ENCODE measurements at regions not wholly inside any gene's neighbourhood (a gene's known extent, or its start where the extent isn't known, plus 50 kb on each side); places are given as distances from the start of the nearest gene placed in this dataset.
A peak's percentile ranks its signal among the peaks of the same experiment; 100 is the strongest.

GRCh38 chrX:2618516-2618915 lies 72.6 kb upstream of the CD99 start:
- H3K4me3 ChIP-seq (ENCODE audit: low read depth, poor library complexity, severe bottlenecking) = no peak overlapping the region
- WGBS, 2 donors = 60% methylated on average over 4 of the region's 4 CpGs
- no peak for TF ChIP-seq CTCF (IDR thresholded peaks at IDR 0.05)
- TF ChIP-seq POLR2A (IDR thresholded peaks at IDR 0.05) = no peak
- intact Hi-C loops (cut with DNase I; ENCODE audit: low total_unique reads) = no loop called here
- peak in 1 of 2 donors; percentile 11 for DNase-seq (ENCODE audit: low spot score in 2 of 2)

- TF ChIP-seq CTCF (IDR thresholded peaks at IDR 0.05) (no peak), POLR2A (IDR thresholded peaks at IDR 0.05) (no peak)
- H3K4me3 ChIP-seq (ENCODE audit: low read depth, poor library complexity, severe bottlenecking) = no peak overlapping the region
- intact Hi-C loops (cut with DNase I; ENCODE audit: low total_unique reads) = no loop called here
- peak in 1 of 2 donors; percentile 16 for DNase-seq (ENCODE audit: low spot score in 2 of 2)
- WGBS, 2 donors = 20 to 25% methylated on average over 3 of the region's 3 CpGs
These were observed 76.2 kb upstream of the CD99 start for GRCh38 chrX:2614911-2615310.

GRCh38 chrX:2610246-2611170 lies 80.6 kb upstream of the CD99 start:
- 25 to 29% methylated on average over 10 of the region's 10 CpGs for WGBS, 2 donors
- DNase-seq (ENCODE audit: low spot score in 2 of 2) = peak in 1 of 2 donors; percentile 13
- intact Hi-C loops (cut with DNase I; ENCODE audit: low total_unique reads) = no loop called here
- no peak overlapping the region for H3K4me3 ChIP-seq (ENCODE audit: low read depth, poor library complexity, severe bottlenecking)
- TF ChIP-seq CTCF (IDR thresholded peaks at IDR 0.05) = no peak

- DNase-seq (ENCODE audit: low spot score in 2 of 2) = peak; percentile 18 to 87
- intact Hi-C loops (cut with DNase I; ENCODE audit: low total_unique reads) = no loop called here
- WGBS, 2 donors = 0 to 1% methylated on average over 14 to 29 of the region's 44 CpGs
- TF ChIP-seq CTCF (IDR thresholded peaks at IDR 0.05) (no peak), POLR2A (IDR thresholded peaks at IDR 0.05) (no peak)
- H3K4me3 ChIP-seq (ENCODE audit: low read depth, poor library complexity, severe bottlenecking) = peak overlapping the region; percentile 57
These were observed 81.5 kb upstream of the CD99 start for GRCh38 chrX:2609431-2610238.

GRCh38 chrX:2608638-2609430 lies 82.3 kb upstream of the CD99 start:
- WGBS, 2 donors = 0 to 1% methylated on average over 11 to 18 of the region's 63 CpGs
- intact Hi-C loops (cut with DNase I; ENCODE audit: low total_unique reads) = no loop called here
- DNase-seq (ENCODE audit: low spot score in 2 of 2) = peak; percentile 82 to 96
- TF ChIP-seq POLR2A (IDR thresholded peaks at IDR 0.05) (no peak), CTCF (IDR thresholded peaks at IDR 0.05) (no peak)
- peak overlapping the region; percentile 57 for H3K4me3 ChIP-seq (ENCODE audit: low read depth, poor library complexity, severe bottlenecking)

Measured in lower leg skin (tissue), 4 donors.